ENCODE measurements at regions not wholly inside any gene's neighbourhood (a gene's known extent, or its start where the extent isn't known, plus 50 kb on each side); places are given as distances from the start of the nearest gene placed in this dataset.
"Not testable (repeated sequence)": the region's sequence is repeated elsewhere in the genome, so short reads cannot be mapped to it uniquely, and the experiment has no call there.

GRCh38 chr16:16565326-16565725 is 186.4 kb downstream of the NPIPA7 start:
- not testable (repeated sequence) for TF ChIP-seq CTCF (IDR thresholded peaks at IDR 0.05); CEBPB (IDR thresholded peaks at IDR 0.05); RCOR1 (IDR thresholded peaks at IDR 0.05; ENCODE audit: low read depth, low read length); POLR2A (IDR thresholded peaks at IDR 0.05; ENCODE audit: low read length)
